ENCODE measurements at regions not wholly inside any gene's neighbourhood (a gene's known extent, or its start where the extent isn't known, plus 50 kb on each side); places are given as distances from the start of the nearest gene placed in this dataset.
A peak's percentile ranks its signal among the peaks of the same experiment; 100 is the strongest.
"Not testable (repeated sequence)": the region's sequence is repeated elsewhere in the genome, so short reads cannot be mapped to it uniquely, and the experiment has no call there.

- no peak for ATAC-seq (ENCODE audit: low FRiP score in 2 of 2)
- WGBS, 2 donors = 71 to 83% methylated on average over 1 of the region's 1 CpG
Measured at GRCh38 chr7:142628945-142629344, 120.3 kb upstream of the PRSS1 start.

GRCh38 chr7:142627223-142627622 is 122.0 kb upstream of the PRSS1 start:
- peak in 1 of 2 donors; percentile 43 for DNase-seq
- H3K36me3 ChIP-seq; H3K27me3 ChIP-seq; H3K27ac ChIP-seq; H3K4me1 ChIP-seq; H3K9me3 ChIP-seq; ATAC-seq (ENCODE audit: low FRiP score in 2 of 2); H3K4me3 ChIP-seq: not testable (repeated sequence)
- 63 to 80% methylated on average over 10 to 11 of the region's 11 CpGs for WGBS, 2 donors

More at GRCh38 chr7:142628945-142629344, 120.3 kb upstream of the PRSS1 start:
- no peak for DNase-seq
- H3K4me3 ChIP-seq = no peak overlapping the region
- TF ChIP-seq CTCF (IDR thresholded peaks at IDR 0.05) (no peak), POLR2AphosphoS5 (IDR thresholded peaks at IDR 0.05) (no peak), POLR2A (IDR thresholded peaks at IDR 0.05) (no peak), EP300 (IDR thresholded peaks at IDR 0.05) (no peak)
- H3K27ac ChIP-seq = no peak overlapping the region
- H3K9me3 ChIP-seq = no peaks in the 10 kb centered on the region
- no peaks in the 10 kb centered on the region for H3K27me3 ChIP-seq
- no peaks in the 10 kb centered on the region for H3K36me3 ChIP-seq
- H3K4me1 ChIP-seq = no peaks in the 10 kb centered on the region

- no peaks in the 10 kb centered on the region for H3K36me3 ChIP-seq
- TF ChIP-seq CTCF (IDR thresholded peaks at IDR 0.05) (peak; percentile 39 to 59 (median 45)), EP300 (IDR thresholded peaks at IDR 0.05) (no peak)
- 49 to 52% methylated on average over 12 of the region's 12 CpGs for WGBS, 2 donors
- no peak overlapping the region for H3K4me3 ChIP-seq
- ATAC-seq (ENCODE audit: low FRiP score in 2 of 2) = peak; percentile 71 to 75
- no peaks in the 10 kb centered on the region for H3K4me1 ChIP-seq
- H3K27me3 ChIP-seq = no peaks in the 10 kb centered on the region
- no peaks in the 10 kb centered on the region for H3K9me3 ChIP-seq
- no peak overlapping the region for H3K27ac ChIP-seq
- peak in 1 of 2 donors; percentile 27 for DNase-seq
Measured at GRCh38 chr7:142626420-142627035, 122.7 kb upstream of the PRSS1 start.

- not testable (repeated sequence) for H3K27ac ChIP-seq; H3K9me3 ChIP-seq; DNase-seq; H3K36me3 ChIP-seq; H3K4me3 ChIP-seq; H3K27me3 ChIP-seq; ATAC-seq (ENCODE audit: low FRiP score in 2 of 2); H3K4me1 ChIP-seq
- 80 to 81% methylated on average over 2 of the region's 2 CpGs for WGBS, 2 donors
Measured at GRCh38 chr7:142625216-142625615, 124.1 kb upstream of the PRSS1 start.

GRCh38 chr7:142620402-142620801 is 128.9 kb upstream of the PRSS1 start:
- ATAC-seq (ENCODE audit: low FRiP score in 2 of 2) = no peak
- Histone ChIP-seq H3K4me3 (no peak overlapping the region), H3K4me1 (no peaks in the 10 kb centered on the region), H3K27me3 (no peaks in the 10 kb centered on the region), H3K27ac (no peak overlapping the region), H3K9me3 (no peaks in the 10 kb centered on the region), H3K36me3 (no peaks in the 10 kb centered on the region)
- no peak for TF ChIP-seq CTCF (IDR thresholded peaks at IDR 0.05)
- no peak for TF ChIP-seq POLR2A (IDR thresholded peaks at IDR 0.05)
- no peak for TF ChIP-seq EP300 (IDR thresholded peaks at IDR 0.05)
- TF ChIP-seq POLR2AphosphoS5 (IDR thresholded peaks at IDR 0.05) = no peak
- no peak for DNase-seq
- 76 to 78% methylated on average over 6 of the region's 6 CpGs for WGBS, 2 donors

GRCh38 chr7:142618655-142619351 is 130.5 kb upstream of the PRSS1 start:
- no peak for TF ChIP-seq CTCF (IDR thresholded peaks at IDR 0.05)
- no peak for TF ChIP-seq POLR2A (IDR thresholded peaks at IDR 0.05)
- TF ChIP-seq POLR2AphosphoS5 (IDR thresholded peaks at IDR 0.05) = no peak
- no peak for TF ChIP-seq EP300 (IDR thresholded peaks at IDR 0.05)
- no peaks in the 10 kb centered on the region for H3K9me3 ChIP-seq
- H3K4me3 ChIP-seq = no peak overlapping the region
- H3K4me1 ChIP-seq = no peaks in the 10 kb centered on the region
- H3K27me3 ChIP-seq = no peaks in the 10 kb centered on the region
- no peaks in the 10 kb centered on the region for H3K36me3 ChIP-seq
- 83 to 88% methylated on average over 9 of the region's 9 CpGs for WGBS, 2 donors
- DNase-seq (no peak), ATAC-seq (ENCODE audit: low FRiP score in 2 of 2) (no peak)
- no peak overlapping the region for H3K27ac ChIP-seq

Data from upper lobe of left lung (tissue), 6 donors.